Gastroesophageal sphincter (tissue), 3 donors: ENCODE measurements at regions not wholly inside any gene's neighbourhood (a gene's known extent, or its start where the extent isn't known, plus 50 kb on each side); places are given as distances from the start of the nearest gene placed in this dataset.

ENCODE experiments used
- POLR2A ChIP-seq, 2 donors: fragments of 450-650 bp; IDR thresholded peaks; one replicate each; pipeline ENCODE4 v1.6.1; 2017; ENCODE audit warnings: antibody characterized with exemption in 2 of 2, mild to moderate bottlenecking in 2 of 2, moderate library complexity in 1 of 2
- POLR2AphosphoS5 ChIP-seq: sonication (generic); formaldehyde crosslinking; IDR thresholded peaks from one replicate; pipeline ENCODE4 v1.6.1; 2017; ENCODE audit warnings: antibody characterized with exemption
- TF ChIP-seq, protein P1 (sequence below), 4 experiments: fragments of 200-600 bp in 2 of 4; fragments of 450-650 bp in 2 of 4; sonication (generic) in 1 of 4; IDR thresholded peaks; one replicate each; pipeline ENCODE4 v1.5.1; 2017 to 2019; ENCODE audit warnings: antibody characterized with exemption in 4 of 4, mild to moderate bottlenecking in 2 of 4, moderate library complexity in 2 of 4

DNA sequence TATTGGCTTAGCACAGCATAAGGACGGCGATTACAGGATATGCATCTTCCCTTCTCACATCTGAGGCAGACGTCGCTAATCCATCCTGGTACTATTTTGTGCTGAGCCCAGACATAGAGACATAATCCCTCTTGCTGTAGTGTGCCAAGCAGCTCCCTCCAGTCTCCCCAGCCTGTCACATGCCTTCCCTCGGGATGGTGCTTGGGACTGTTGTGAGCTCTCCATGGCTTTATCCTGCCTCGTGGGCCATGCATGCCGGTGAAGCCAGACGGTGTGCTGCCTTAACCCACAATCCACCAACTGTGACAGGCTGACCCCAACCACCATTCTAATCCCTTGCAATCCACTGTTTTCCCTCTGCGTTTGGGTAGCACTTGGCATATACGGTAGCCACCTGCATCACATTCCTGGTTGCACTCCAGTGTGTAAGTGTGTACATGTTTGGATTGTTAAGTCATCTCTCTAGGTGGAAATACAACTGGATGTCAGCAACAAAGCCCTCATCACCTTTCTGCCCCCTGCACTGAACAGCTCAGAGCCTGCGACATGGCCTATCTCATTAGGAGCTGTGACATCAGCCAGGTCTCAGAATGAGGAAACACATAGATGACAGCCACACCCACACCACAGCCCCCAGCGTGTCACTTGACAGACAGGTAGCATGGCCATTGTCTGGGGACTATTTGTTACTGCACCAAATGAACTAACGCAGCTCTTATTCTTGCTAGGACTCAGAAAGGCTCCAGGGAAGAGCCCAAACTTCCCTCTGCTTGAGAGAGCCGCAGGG is 374.8 kb upstream of the CDH4 start:
- TF ChIP-seq, protein P1, sequence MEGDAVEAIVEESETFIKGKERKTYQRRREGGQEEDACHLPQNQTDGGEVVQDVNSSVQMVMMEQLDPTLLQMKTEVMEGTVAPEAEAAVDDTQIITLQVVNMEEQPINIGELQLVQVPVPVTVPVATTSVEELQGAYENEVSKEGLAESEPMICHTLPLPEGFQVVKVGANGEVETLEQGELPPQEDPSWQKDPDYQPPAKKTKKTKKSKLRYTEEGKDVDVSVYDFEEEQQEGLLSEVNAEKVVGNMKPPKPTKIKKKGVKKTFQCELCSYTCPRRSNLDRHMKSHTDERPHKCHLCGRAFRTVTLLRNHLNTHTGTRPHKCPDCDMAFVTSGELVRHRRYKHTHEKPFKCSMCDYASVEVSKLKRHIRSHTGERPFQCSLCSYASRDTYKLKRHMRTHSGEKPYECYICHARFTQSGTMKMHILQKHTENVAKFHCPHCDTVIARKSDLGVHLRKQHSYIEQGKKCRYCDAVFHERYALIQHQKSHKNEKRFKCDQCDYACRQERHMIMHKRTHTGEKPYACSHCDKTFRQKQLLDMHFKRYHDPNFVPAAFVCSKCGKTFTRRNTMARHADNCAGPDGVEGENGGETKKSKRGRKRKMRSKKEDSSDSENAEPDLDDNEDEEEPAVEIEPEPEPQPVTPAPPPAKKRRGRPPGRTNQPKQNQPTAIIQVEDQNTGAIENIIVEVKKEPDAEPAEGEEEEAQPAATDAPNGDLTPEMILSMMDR (IDR thresholded peaks at IDR 0.05) = no peak
- TF ChIP-seq POLR2A (IDR thresholded peaks at IDR 0.05) (no peak), POLR2AphosphoS5 (no peak)
